ENCODE measurements at regions not wholly inside any gene's neighbourhood (a gene's known extent, or its start where the extent isn't known, plus 50 kb on each side); places are given as distances from the start of the nearest gene placed in this dataset.
"Not testable (repeated sequence)": the region's sequence is repeated elsewhere in the genome, so short reads cannot be mapped to it uniquely, and the experiment has no call there.

DNA sequence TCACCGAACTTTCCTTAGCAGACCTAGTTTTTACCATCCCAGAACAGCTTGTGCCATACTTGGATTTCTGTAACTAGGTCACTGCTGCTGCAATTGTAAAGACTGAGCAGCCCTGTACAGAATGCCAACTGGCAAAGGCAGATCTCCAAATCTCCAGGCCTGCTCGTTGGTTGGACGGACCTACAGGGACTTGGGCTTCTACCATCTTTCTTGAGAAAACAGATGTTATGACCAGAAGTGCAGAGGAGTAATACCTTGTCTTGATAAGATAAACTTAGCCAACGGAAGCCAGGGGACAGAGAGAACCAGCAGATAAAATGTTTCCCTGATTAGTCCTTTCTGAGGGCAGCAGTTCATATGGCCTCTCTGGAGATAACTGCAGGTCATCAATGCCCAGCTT lies 304.1 kb downstream of the RFPL4B start:
- DNase-seq (no peak), ATAC-seq (no peak)
- H3K4me3 Mint-ChIP-seq: no peak overlapping the region
- no peaks in the 10 kb centered on the region for H3K36me3 Mint-ChIP-seq (ENCODE audit: low read depth)
- H3K9me3 Mint-ChIP-seq: no peaks in the 10 kb centered on the region
- H3K4me1 Mint-ChIP-seq: no peaks in the 10 kb centered on the region
- H3K27me3 Mint-ChIP-seq: no peaks in the 10 kb centered on the region
- no peak overlapping the region for H3K27ac Mint-ChIP-seq

DNA sequence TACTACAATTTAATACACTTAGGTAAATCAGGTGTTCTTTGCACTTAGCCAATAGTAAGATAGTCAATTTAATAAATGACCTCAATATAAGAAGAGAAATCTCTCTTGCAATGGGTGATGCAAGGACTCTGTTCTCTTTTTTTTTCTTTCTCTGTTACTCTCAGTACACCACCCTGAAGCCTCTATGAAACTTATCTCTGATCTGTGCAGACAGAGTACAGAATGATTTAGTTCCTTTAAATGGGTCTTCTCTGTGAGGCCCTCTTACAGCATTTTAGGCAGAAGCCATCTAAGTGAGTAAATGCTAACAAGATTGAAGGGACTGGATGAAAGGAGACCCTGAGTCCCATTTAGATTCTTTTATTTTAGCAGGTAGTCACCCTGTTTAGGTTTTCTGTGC lies 312.8 kb downstream of the RFPL4B start:
- H3K27me3 Mint-ChIP-seq: no peaks in the 10 kb centered on the region

DNA sequence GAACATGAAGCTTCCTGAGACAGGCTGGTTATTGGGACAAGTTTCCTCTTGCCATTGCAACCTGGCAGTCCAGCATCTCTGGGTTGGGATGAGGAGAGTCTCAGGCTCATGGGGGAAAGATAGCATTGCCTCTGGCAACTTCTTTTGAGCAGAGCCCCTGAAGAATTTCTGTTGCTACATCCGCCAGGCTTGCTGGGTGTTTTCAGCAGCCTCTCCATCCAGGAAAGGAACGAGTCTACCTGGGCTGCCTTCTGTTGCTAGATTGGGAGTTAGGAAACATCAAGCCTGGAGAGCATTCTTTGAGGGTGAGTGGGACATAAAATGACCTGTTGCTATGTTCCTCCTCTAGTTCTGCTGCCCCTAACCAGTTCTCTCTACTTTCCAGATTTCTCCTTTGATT lies 313.5 kb downstream of the RFPL4B start:
- Mint-ChIP-seq H3K36me3 (ENCODE audit: low read depth) (no peaks in the 10 kb centered on the region), H3K4me1 (no peaks in the 10 kb centered on the region), H3K27me3 (no peaks in the 10 kb centered on the region), H3K4me3 (no peak overlapping the region), H3K9me3 (no peaks in the 10 kb centered on the region), H3K27ac (no peak overlapping the region)
- DNase-seq (no peak), ATAC-seq (no peak)

More for the DNA sequence above, 312.8 kb downstream of the RFPL4B start:
- H3K4me1 Mint-ChIP-seq: no peaks in the 10 kb centered on the region
- no peak for ATAC-seq
- DNase-seq: no peak
- no peak overlapping the region for H3K4me3 Mint-ChIP-seq
- H3K27ac Mint-ChIP-seq: no peak overlapping the region
- no peaks in the 10 kb centered on the region for H3K36me3 Mint-ChIP-seq (ENCODE audit: low read depth)
- no peaks in the 10 kb centered on the region for H3K9me3 Mint-ChIP-seq

DNA sequence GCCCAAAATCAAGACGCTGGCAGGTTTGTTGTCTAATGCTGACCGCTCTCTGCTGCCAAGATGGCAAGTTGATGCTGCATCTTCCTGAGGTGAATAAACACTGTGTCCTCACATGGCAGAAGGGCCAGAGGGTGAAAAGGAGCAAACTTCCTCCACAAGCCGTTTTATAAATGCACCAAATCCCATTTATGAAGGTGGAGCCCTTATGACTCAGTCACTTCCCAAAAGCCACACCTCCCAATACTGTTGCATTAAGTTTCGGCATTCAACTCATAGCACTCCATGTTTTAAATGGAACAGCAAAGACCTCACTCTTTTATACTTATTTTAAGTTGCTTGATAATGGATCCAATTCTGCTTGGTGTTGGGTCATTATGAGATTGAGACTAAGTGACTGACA lies 316.6 kb downstream of the RFPL4B start:
- H3K9me3 Mint-ChIP-seq: no peaks in the 10 kb centered on the region
- H3K4me3 Mint-ChIP-seq: no peak overlapping the region
- no peaks in the 10 kb centered on the region for H3K27me3 Mint-ChIP-seq
- DNase-seq (no peak), ATAC-seq (no peak)
- no peaks in the 10 kb centered on the region for H3K4me1 Mint-ChIP-seq
- H3K27ac Mint-ChIP-seq: no peak overlapping the region
- H3K36me3 Mint-ChIP-seq (ENCODE audit: low read depth): no peaks in the 10 kb centered on the region

GRCh38 chr6:112665114-112665513 lies 318.0 kb downstream of the RFPL4B start:
- H3K27ac Mint-ChIP-seq: no peak overlapping the region
- no peaks in the 10 kb centered on the region for H3K9me3 Mint-ChIP-seq
- ATAC-seq: no peak

DNA sequence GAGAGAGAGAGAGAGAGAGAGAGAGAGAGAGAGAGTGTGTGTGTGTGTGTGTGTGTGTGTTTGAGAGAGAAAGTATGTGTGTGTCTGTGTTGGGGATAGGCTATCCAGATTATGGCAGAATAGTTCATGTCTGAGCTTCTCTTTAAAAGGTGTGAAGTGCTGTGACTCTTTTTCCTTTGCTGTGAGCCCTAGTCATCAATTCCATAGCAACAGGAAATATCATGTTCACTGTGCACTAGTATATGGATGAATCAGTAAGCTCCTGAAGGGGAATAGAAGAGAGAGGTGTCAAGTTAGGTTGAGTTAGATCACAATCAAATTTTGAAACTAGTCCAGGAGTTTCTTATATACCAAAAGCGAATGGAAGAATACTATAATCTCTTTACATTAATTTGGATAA lies 318.7 kb downstream of the RFPL4B start:
- Mint-ChIP-seq H3K36me3 (ENCODE audit: low read depth) (no peaks in the 10 kb centered on the region), H3K4me1 (no peaks in the 10 kb centered on the region), H3K4me3 (no peak overlapping the region), H3K27me3 (no peaks in the 10 kb centered on the region), H3K9me3 (no peaks in the 10 kb centered on the region), H3K27ac (no peak overlapping the region)
- no peak for DNase-seq
- no peak for ATAC-seq

More at GRCh38 chr6:112665114-112665513, 318.0 kb downstream of the RFPL4B start:
- Mint-ChIP-seq H3K27me3 (no peaks in the 10 kb centered on the region), H3K4me1 (no peaks in the 10 kb centered on the region), H3K36me3 (ENCODE audit: low read depth) (no peaks in the 10 kb centered on the region), H3K4me3 (no peak overlapping the region)
- no peak for DNase-seq

- DNase-seq (no peak), ATAC-seq (no peak)
- Mint-ChIP-seq H3K36me3 (ENCODE audit: low read depth) (no peaks in the 10 kb centered on the region), H3K27me3 (no peaks in the 10 kb centered on the region), H3K4me3 (no peak overlapping the region), H3K27ac (no peak overlapping the region), H3K4me1 (no peaks in the 10 kb centered on the region), H3K9me3 (no peaks in the 10 kb centered on the region)
These were observed 320.3 kb downstream of the RFPL4B start for GRCh38 chr6:112667427-112667826.

DNA sequence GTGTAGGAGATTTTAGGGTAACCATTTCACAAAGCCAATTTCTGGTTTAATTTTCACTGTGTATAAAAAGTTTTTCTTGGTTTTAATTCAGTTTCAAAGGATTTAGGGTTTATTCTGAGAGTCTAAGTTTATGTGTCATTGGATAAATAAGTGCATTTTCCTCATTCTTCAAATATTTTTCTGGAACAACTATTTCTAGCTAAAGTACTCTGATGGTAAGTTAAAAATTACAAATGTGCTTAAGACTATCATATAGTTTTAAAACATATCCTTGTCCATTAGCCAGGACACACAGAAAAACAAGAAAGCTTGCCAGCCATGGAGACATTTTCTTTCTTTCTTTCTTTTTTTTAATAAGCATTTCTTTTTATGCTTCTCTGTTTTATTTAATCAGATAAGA lies 333.0 kb downstream of the RFPL4B start:
- no peak for DNase-seq
- H3K4me1 Mint-ChIP-seq: no peaks in the 10 kb centered on the region
- no peak for ATAC-seq
- H3K27ac Mint-ChIP-seq: no peak overlapping the region
- H3K27me3 Mint-ChIP-seq: no peaks in the 10 kb centered on the region
- no peaks in the 10 kb centered on the region for H3K36me3 Mint-ChIP-seq (ENCODE audit: low read depth)
- H3K4me3 Mint-ChIP-seq: no peak overlapping the region
- H3K9me3 Mint-ChIP-seq: no peaks in the 10 kb centered on the region

GRCh38 chr6:112682071-112682470 lies 334.9 kb downstream of the RFPL4B start:
- Mint-ChIP-seq H3K4me1 (no peaks in the 10 kb centered on the region), H3K27me3 (no peaks in the 10 kb centered on the region), H3K9me3 (no peaks in the 10 kb centered on the region), H3K27ac (no peak overlapping the region), H3K36me3 (ENCODE audit: low read depth) (no peaks in the 10 kb centered on the region), H3K4me3 (no peak overlapping the region)
- no peak for ATAC-seq
- DNase-seq: no peak

- no peaks in the 10 kb centered on the region for H3K36me3 Mint-ChIP-seq (ENCODE audit: low read depth)
- no peak overlapping the region for H3K27ac Mint-ChIP-seq
- no peaks in the 10 kb centered on the region for H3K9me3 Mint-ChIP-seq
- ATAC-seq (no peak), DNase-seq (no peak)
- no peaks in the 10 kb centered on the region for H3K27me3 Mint-ChIP-seq
- H3K4me3 Mint-ChIP-seq: no peak overlapping the region
- H3K4me1 Mint-ChIP-seq: no peaks in the 10 kb centered on the region
These were observed 336.0 kb downstream of the RFPL4B start for GRCh38 chr6:112683106-112683505.

GRCh38 chr6:112683926-112684325 lies 336.8 kb downstream of the RFPL4B start:
- H3K4me3 Mint-ChIP-seq: no peak overlapping the region
- DNase-seq: no peak
- ATAC-seq: no peak

DNA sequence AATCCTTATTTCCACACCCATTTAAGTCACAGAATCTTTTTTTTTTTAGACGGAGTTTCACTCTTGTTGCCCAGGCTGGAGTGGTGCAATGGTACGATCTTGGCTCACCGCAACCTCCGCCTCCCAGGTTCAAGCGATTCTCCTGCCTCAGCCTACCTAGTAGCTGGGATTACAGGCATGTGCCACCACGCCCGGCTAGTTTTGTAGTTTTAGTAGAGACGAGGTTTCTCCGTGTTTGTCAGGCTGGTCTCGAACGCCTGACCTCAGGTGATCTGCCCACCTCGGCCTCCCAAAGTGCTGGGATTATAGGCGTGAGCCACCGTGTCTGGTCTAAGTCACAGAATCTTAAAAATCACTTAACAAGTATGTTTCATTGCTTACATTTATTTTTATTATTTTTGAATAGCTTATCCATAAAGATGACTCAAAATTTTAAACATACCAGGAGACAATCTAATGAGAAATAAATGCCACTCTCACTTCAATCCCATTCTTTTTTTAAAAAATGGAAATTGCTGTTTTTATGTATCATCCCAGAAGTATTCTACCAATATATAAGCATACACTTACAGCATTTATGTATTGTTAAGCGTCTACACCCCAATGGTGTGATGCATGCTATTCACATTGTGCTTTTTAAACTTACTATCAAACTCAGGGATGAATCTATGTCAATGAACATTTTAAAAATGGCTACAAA lies 338.5 kb downstream of the RFPL4B start:
- H3K36me3 Mint-ChIP-seq (ENCODE audit: low read depth); DNase-seq; H3K4me1 Mint-ChIP-seq; H3K27ac Mint-ChIP-seq; H3K27me3 Mint-ChIP-seq; H3K4me3 Mint-ChIP-seq; ATAC-seq; H3K9me3 Mint-ChIP-seq: not testable (repeated sequence)

More at GRCh38 chr6:112683926-112684325, 336.8 kb downstream of the RFPL4B start:
- H3K4me1 Mint-ChIP-seq: peaks cover 2% of the 10 kb centered on the region
- no peaks in the 10 kb centered on the region for H3K27me3 Mint-ChIP-seq
- H3K27ac Mint-ChIP-seq: no peak overlapping the region
- no peaks in the 10 kb centered on the region for H3K9me3 Mint-ChIP-seq
- H3K36me3 Mint-ChIP-seq (ENCODE audit: low read depth): no peaks in the 10 kb centered on the region

DNA sequence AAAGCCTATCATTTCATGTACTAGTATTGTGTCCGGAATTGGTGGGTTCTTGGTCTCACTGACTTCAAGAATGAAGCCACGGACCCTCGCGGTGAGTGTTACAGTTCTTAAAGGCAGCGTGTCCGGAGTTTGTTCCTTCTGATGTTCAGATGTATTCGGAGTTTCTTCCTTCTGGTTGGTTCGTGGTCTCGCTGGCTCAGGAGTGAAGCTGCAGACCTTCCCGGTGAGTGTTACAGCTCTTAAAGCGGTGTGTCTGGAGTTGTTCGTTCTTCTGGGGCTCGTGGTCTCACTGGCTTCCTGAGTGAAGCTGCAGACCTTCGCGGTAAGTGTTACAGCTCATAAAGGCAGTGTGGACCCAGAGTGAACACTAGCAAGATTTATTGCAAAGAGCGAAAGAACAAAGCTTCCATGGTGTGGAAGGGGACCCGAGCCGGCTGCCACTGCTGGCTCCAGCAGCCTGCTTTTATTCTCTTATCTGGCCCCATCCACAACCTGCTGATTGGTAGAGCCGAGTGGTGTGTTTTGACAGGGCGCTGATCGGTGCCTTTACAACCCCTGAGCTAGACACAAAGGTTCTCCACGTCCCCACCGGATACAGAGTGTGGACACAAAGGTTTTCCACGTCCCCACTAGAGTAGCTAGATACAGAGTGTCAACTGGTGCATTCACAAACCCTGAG lies 341.5 kb downstream of the RFPL4B start:
- not testable (repeated sequence) for H3K27me3 Mint-ChIP-seq; DNase-seq; ATAC-seq; H3K4me3 Mint-ChIP-seq; H3K27ac Mint-ChIP-seq; H3K36me3 Mint-ChIP-seq (ENCODE audit: low read depth); H3K9me3 Mint-ChIP-seq; H3K4me1 Mint-ChIP-seq

GRCh38 chr6:112689183-112689858 lies 342.2 kb downstream of the RFPL4B start:
- not testable (repeated sequence) for ATAC-seq; H3K27ac Mint-ChIP-seq; DNase-seq; H3K4me3 Mint-ChIP-seq; H3K4me1 Mint-ChIP-seq; H3K36me3 Mint-ChIP-seq (ENCODE audit: low read depth); H3K9me3 Mint-ChIP-seq; H3K27me3 Mint-ChIP-seq
